Fibroblast of mammary gland (primary cell): ENCODE measurements at regions not wholly inside any gene's neighbourhood (a gene's known extent, or its start where the extent isn't known, plus 50 kb on each side); places are given as distances from the start of the nearest gene placed in this dataset.

ENCODE experiments used
- DNase-seq: peaks from one replicate; pipeline ENCODE4 v3.0.0-alpha.2; 2010; ENCODE audit warnings: low read depth
- H3K4me3 ChIP-seq: 2 replicates; pipeline ENCODE4 v1.5.1; 2011; ENCODE audit warnings: low read depth, mild to moderate bottlenecking, low read length, moderate library complexity; ENCODE audit not compliant: control insufficient read depth
- CTCF ChIP-seq: conservative IDR thresholded peaks from 2 replicates; pipeline ENCODE4 v1.5.1; 2011; ENCODE audit warnings: low read depth, low read length, inconsistent platforms; ENCODE audit not compliant: control insufficient read depth, insufficient read depth

GRCh38 chr1:170481000-170481399, 51.0 kb upstream of the GORAB start:
- no peak overlapping the region for H3K4me3 ChIP-seq
- no peak for TF ChIP-seq CTCF
- no peak for DNase-seq
